HG02970 (cell line): ENCODE measurements at regions not wholly inside any gene's neighbourhood (a gene's known extent, or its start where the extent isn't known, plus 50 kb on each side); places are given as distances from the start of the nearest gene placed in this dataset.
"Not testable (repeated sequence)": the region's sequence is repeated elsewhere in the genome, so short reads cannot be mapped to it uniquely, and the experiment has no call there.

Experiments
- ATAC-seq: cut with Tn5 transposase; IDR thresholded peaks from one replicate; pipeline ENCODE4 v1.9.1; 2021; ENCODE audit warnings: mild to moderate bottlenecking, moderate library complexity, moderate number of reproducible peaks; ENCODE audit not compliant: unreplicated experiment, low FRiP score

DNA sequence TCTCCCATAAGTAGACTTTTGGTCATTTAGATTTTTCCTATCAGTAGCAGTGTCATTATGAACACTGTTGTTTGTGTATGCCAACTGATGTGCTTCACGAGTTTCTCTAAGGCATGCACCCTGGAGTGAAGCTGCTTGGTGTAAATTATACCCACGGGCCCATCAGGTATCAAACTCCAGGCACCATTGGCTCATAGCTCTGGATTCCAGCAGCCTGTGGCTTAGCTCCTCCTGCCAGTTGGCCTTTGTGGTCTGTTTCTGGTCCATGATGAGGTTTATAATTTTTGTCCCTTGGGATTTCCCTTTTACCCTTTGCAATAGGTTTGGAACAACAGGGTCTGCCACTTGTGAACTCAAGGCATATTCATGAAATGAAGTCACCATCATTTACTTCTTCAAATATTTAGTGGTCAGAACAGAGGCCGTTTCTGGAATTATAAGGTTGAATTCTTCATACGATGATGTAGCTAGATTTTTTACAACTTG is 350.5 kb downstream of the PRL start:
- no peak for ATAC-seq

DNA sequence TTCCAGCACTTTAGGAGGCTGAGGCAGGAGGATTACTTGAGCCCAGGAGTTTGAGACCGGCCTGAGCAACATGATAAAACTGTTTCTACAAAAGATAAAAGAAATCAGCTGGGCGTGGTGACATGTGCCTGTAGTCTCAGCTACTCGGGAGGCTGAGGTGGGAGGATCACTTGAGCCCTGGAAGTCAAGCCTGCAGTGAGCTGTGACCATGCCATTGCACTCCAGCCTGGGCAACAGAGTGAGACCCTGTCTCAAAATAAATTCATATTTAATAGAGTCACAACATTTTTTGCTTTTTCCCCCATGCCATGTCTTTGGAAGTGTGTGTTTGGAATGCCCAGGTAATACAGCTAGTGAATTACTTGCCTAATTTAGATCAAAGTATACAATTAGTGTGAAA is 349.6 kb downstream of the PRL start:
- not testable (repeated sequence) for ATAC-seq

DNA sequence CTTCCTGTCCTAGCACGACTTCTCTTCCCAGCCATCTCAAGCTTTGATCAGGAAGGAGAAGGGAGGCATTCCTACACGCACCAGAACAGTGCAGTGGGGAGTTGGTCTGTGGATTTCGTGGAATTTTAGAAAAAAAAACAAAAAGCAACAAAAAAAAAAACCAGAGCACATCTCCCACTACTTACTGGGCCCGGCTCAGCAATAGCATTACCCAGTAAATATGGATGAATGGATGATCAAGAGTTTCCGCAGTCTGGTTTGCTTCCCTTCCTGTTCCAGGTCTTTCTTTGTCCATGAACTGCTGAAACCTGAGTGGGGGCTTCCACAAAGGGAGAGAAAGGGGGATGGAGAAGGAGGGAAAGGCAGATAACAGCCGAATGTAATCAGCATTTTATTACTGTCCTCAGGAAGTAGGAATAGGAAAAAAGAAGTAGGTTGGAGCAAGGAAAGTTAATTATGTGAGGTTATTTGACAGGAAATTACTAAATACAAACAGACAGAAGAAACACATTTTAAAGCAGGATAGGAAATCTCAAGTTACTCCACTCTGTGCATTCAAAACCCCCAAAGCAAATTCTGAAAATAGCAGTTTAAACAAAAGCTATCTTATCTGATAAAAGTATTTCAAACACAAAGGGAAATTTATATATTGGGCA is 349.0 kb downstream of the PRL start:
- ATAC-seq: no peak

DNA sequence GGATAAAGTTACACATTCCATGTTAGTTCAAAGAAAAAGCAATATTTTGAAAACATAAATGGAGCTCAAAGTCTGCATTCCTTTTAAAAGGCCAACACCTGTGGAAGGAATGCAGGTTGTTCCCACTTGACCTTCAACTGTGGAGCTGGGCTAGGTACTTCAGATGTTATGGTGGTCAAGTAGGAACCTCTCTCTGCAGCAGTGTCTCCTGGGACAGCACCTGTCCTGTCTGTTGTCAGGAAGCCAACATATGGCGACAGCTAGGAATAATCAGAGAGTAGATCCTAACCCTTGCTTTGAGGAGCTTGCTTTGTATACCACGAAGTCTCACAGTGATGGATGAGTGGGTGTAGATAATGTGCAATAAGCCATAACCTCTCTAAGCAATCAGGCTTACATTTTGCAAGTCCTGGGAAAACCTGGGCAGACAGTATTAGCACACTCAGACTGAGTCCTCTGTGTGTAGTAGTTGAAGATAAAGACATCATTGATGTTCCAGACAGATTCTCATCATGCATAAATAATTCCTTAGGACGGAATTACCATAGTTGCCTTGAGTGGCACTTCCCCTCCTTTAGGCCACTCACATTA is 347.5 kb downstream of the PRL start:
- no peak for ATAC-seq

DNA sequence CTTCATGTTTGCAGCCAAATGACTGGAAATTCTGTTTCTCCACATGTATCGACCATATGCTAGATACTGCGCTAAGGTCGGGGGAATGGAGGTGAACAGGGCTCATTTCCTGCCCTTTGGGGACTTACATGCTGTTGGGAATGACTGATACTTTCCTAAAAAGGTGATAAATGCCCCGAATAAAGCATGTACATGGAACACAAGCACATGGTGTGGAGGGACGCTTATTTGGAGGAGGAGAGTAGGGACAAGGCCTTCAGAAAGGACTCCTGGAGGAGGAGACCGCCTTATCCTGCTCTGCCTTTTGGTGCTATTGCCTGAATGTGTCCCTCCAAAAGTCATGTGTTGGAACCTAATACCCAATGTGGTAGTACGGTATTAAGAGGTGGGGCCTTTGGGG is 344.5 kb downstream of the PRL start:
- ATAC-seq: no peak

DNA sequence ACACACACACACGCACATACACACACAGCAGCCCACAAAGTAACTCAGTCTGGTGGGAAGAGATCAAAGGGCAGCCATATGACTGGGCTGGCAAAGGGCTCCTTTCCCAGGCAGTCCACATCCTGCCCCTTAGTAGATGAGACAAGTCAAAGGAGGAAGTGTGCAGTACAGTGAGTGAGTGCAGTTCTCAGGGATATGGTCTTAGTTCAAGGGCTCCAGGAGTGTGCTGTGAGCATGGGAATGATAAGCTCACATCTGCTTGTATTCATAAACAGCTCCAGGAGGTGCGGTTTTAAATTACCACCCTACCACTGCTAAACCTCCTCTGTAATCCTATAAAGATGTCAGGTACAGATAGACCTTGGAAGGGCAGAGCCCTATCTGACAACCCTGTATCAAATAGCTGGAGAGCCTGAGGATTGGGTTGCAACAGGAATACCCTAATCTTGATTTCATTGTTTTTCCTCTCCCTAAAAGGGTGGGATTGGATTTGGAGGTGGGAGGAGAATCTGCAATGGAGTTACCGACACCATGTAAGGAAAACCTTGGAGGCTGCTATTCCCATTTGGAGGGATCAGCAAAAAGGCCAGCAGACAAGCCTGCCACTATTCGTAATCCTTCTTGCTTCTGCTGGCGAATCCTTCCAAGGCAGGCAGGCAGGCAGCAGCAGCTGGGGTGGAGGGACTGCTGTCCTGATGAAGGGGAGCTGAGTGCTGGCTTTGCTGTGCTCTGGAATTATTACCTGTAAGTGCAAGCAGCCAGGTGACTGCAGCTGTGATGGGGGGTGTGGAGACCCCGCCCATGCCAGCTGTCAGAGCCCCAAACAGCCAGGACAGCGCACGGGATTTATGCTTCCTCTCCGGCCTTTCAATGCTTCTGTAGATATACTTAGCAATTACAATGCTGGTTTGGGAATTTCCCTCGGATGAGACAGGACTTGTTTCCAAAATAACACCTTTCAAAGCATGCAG is 342.7 kb downstream of the PRL start:
- ATAC-seq: no peak

DNA sequence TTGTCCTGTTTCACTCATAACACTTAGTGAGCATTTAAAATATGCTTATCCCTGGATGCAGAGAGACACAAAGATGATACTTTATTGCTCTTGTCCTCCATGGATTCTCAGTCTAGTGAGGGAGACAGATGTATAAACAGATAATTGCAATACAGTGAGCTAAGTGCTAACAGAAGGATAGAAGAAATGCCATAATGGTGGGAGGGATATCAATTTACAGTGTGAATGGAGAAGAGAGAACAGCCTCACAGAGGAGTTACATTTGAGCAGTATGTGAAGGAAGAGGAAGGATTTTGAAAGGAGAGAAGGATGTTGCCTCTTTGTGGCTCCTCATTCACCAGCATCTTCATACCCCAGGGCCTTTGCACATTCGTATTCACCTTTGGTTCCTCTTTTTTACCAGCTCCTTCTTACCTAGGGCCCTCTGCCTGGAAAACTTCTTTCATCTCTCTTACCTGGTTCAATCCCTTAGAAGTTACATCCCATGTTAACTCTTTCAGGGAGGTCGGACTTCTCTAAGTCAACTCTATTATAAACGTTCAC is 341.7 kb downstream of the PRL start:
- no peak for ATAC-seq

DNA sequence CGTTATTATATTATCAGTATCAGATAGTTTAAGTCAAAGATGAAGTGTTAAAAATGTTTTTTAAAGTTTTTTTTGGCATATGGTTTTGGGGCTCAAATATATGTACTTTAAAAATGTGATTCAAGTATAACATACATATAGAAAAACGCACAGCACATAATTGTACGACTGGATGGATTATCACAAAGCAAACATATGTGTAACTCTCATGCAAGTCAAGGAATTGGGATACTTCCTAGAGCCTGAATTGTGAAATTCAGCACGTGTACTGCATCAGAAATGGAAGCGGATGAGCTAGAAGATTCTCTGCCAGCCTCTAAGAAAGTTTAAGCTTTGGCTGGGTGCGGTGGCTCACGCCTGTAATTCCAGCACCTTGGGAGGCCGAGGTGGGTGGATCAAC is 340.9 kb downstream of the PRL start:
- ATAC-seq: no peak

DNA sequence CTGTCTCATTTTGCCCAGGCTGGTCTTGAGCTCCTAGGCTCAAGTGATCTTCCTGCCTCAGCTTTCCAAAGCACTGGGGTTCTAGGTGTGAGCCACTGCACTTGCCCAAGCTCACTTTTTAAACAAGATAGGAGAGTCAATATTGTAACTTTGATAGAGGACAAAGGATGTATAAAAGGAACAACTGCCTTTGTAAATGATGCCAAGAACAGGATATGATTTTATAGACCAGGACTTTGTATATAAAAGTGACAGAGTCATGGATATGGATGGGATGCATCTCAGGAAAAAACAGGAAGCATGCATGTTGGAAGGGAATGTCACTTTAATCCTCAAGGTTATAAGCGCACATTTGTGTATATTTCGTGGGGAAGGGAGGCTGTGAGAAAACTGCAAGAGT is 338.4 kb downstream of the PRL start:
- ATAC-seq: no peak

DNA sequence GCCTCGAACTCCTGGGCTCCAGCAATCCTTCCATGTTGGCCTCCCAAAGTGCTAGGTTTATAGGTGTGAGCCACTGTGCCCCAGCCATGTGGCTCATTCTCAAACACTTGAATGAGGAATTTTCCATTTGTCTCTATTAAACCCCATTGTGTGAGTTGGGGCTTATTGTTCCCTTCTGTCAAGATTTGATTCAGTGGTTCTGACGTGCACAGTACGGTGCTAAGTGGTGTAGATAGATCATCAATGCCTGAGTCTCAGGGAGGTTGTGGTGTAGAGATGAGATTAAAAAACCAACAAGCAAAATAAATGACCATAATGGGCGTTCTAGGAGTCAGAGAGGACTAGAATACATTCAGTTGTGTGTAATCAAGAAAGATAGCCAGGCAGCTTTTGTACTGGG is 335.6 kb downstream of the PRL start:
- no peak for ATAC-seq

DNA sequence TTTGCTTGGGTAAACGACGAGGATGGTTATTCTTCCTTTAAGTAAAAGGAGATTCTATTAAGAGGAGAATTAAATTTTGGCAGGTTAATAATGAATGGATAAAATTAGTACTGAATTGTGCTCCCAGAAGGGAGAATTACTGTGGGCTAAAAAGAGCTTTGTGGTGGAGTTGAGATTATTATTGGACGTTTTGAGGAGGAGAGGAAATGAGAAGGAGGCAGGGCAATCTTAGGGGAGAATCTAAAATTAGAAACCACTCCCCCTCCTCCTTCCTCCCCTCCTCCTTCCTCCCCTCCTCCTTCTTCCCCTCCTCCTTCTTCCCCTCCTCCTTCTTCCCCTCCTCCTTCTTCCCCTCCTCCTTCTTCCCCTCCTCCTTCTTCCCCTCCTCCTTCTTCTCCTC is 331.8 kb downstream of the PRL start:
- no peak for ATAC-seq

DNA sequence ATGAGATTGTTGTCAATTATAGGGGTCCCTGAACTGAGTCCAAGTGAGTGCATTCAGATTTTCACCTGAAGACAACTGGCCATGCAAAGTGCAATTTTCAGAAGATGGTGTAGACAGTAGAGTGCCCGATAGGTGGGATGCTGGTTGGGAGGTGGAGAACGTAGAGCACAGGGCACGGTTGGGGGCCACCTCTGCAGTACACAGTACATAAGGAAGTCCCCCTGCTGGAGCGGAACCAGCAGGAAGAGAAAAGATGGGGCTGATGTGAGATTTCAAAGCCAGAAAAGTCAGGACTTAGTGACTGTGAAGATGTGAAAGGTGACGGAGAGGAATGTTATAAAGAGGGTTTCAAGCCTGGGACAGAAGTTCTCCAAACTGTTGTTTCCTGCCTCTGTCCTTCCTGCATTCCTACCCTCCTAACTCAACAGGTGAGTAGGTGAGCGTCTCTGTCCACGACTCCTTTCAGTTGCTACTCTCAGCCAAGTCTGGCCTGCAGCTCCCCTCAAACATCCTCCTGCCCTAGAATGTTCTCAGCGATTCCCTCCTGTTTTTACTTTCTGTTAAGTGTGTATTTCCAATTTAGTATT is 330.8 kb downstream of the PRL start:
- ATAC-seq: no peak

DNA sequence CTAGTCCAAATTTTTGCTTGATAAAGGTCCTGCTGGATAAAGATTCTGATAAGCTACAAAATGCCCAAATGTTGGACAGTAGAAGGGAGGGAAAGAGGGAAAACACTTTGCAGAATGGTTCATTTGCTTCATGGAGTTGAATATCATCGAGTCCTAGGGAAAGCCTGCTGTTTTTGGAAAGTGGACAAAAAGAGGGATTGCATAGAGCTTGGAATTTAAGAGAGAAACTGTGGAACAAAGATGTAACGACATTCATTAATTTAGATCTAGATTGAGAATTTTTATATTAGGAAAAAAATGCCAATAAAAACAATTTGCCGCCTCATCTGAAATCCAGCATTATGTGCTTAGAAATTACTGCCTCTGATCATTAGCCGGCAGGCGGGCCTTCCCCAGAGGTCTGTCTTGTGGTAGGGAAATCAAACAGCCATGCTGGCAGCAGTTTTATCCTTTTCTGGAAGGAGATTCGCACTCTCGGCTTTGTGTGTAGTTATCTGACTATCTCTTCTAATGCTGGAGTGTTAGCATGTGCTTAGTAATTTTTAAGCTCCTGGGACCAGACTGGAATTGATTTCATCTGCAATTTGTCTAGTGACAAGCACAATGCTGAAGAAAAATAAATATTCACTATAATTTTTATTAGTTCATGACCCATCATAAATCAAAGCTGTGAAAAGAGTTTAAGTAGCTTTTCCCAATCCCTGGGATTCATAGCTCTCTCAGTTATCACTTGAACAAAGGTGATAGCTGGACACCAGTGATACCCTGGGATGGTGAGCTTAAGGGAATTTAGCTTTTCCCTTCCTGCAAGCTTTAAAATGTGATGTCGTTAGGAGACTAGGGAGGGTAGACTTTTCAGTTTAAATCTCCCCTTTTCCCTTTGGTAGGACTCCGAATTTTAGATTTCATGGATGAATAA is 329.5 kb downstream of the PRL start:
- ATAC-seq: no peak

DNA sequence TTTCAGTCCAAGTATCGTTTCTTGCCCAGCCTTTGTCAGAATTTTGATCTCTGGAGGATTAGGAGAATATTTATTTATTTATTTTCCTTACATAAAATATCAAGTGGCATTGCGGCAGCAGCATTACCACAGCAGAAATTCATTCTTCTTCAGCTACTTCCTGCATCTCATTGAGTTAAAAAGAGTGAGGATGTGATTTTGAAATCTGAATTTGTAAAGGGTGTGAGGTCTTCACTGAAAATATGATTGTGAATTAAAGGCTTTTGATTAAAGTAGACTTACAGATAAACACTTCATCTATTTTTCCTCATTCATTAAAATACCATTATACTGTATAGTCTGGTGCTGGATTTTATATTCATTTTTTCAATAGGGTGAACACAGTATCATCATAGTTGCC is 328.4 kb downstream of the PRL start:
- no peak for ATAC-seq

DNA sequence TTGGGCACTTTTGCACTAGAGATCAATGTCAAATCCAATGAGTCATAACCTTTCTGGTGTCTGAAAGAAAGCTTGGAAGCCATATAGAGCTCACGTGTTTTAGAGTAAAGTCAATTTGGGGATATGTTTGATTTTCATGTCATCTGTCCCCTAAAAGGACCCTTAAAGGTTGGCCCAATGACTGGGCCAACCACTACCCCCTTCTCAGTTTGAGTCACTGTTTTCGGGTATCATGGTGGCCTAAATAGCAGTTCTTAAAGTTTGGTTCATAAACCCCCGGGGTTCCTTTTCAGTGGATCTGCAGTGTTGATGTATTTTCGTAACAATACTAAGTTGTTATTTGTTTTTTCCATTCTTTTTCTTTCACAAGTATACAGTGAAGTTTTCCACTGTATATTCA is 327.6 kb downstream of the PRL start:
- no peak for ATAC-seq

DNA sequence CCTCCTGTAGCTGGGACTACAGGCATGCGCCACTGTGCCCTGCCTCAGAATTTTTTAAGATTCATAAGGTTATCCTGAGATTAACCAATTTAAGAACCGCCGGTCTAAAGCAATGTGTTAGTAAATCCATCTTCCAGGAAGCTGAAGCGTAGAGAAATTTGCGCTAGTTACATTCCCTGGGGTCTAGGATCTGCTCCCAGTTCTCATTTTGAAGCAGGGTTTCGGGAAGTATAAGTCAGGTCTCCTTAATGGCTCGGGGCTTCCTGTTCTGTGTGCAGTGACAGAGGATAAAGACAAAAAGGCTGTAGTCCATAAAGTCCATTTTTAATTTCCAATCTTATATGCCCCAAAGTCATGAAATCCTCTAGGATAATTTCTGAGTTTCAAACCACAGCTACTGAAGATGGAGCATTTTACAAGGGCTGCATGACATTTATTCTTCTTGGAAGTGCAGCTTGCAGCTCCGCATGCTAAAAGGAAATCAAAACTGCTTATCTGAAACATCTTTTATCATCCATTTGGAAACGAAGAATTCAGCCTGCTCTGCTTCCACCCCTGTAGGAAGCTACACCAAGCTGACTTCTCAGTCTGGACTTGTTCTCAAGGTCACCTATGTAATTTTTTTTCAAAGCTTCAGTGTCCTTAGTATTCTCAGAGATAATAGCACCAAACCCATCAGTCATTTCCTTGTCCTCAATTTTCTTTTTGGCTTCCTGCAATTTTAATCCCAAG is 326.1 kb downstream of the PRL start:
- no peak for ATAC-seq

DNA sequence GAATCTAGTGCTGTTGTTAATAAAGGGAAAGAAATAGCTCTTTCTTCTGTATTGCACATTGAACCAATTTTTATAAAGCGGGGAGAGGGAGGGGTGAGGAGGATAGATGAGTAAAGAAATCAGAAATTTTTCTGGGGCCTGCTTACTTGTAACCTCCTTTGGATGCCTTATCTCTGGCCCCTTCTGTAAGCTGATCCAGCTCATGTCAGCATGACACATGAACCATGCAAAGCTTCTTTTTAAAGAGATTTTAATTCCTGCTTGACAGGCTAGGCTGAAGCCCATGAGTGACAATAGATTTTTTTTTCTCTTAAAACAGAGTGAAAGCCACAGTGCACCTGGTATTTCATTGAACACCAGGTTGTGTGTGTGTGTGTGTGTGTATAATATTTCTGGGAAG is 325.3 kb downstream of the PRL start:
- ATAC-seq: no peak

DNA sequence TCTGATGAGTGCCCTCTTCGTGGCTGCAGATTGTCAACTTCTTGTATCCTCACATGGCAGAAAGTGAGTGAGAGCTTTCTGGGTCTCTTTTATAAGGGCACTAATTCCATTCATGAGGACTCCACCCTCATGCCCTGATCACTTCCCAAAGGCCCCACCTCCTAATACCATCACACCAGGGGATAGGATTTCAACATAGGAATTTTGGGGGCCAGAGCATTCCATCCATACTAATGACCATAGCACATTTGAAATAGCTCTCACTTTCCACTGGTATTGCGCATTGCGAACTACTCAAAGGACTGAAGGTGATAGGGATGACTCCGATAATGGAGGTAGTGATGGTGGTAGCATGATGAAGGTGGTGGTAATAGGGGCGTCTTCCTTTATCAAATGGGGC is 324.3 kb downstream of the PRL start:
- no peak for ATAC-seq

DNA sequence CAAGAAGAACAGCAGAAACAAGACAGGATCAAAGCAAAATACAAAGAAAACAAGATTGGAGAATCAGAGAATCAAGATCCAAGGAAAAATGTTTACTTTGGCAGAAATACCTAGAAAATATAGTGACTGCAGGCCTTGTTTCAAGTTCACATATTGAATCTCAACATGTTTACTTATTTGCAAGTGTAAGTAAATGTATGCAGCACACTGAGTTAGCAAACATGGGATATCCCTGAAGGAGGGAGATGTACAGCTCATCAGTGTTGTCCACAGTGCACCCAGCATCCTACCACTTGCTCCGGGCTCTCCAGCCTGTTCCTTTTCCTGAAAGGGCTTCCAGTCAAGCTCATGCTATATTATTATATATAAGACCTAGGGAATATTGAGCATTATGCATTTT is 319.5 kb downstream of the PRL start:
- no peak for ATAC-seq
